Fibroblast of skin of left biceps (primary cell): ENCODE measurements at regions not wholly inside any gene's neighbourhood (a gene's known extent, or its start where the extent isn't known, plus 50 kb on each side); places are given as distances from the start of the nearest gene placed in this dataset.

Experiments used
- DNase-seq, 2 experiments: peaks; one replicate each; pipeline ENCODE4 v3.0.0-alpha.2; 2013; ENCODE audit warnings: low read depth in 2 of 2

DNA sequence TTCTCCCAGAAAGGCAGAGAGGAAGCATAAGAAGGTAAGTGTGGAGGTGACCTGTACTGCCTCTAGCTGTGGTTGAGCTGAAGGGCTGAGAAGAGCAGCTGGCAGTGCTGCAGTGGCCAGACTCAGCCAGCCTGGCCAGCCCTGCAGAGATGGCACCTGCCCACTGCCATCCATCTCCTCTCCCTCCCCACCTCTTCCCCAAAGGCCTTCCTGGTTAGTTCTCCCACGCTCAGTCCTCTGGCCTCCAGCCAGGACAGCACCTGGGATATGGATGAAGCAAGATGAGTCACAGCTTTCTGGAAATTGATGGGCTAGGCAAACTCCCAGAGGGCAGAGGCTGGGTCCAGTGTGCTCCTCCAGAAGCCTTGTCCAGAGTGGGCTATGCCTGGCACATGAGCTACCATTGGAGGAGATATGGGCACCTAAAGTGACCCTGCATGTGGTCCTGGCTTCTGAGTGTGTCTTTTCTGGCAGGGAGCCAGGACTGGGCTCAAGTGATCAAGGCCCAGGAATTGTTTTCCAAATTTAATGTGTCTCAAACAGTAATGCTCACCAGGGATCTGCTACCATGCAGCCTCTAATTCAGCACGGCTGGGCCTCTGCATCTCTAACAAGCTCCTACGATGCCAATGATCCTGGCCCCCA is 81.0 kb upstream of the CACUL1 start:
- DNase-seq = no peak

DNA sequence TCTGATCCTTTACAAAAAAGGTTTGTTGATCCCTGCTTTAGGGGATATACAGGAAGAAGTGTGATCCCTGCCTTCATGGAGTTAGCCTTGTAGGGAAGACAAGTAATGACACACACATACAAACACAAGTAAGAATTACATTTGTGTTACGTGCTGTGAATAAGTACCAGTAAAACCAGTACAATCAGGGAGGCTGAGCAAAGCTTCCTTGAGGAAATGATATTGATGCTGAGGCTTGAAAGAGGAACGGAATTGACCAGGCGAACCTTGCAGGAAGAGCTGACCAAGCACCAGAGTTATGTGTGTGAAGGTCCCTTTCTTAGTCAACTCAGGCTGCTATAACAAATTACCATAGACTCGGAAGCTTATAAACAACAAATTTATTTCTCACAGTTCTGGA is 83.6 kb upstream of the CACUL1 start:
- no peak for DNase-seq

DNA sequence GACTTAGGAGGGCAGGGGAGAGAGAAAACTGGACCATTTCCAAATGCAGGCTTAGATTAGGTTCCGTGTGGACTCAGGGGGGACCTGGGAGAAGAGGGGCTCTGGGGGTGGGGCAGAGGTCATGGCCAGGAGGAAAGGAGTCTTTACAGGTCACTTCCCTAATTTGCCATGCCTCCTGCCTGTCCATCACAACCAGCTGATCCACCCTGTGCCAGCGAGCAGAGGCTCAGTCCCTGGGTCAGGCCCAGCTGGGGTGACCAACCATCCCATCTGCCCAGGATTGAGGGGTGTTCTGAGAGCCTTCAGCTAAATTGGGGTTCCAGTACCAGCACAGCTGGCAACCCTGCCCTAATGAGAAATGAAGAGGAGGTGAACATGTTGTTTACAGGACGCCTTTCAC is 84.6 kb upstream of the CACUL1 start:
- DNase-seq = no peak

DNA sequence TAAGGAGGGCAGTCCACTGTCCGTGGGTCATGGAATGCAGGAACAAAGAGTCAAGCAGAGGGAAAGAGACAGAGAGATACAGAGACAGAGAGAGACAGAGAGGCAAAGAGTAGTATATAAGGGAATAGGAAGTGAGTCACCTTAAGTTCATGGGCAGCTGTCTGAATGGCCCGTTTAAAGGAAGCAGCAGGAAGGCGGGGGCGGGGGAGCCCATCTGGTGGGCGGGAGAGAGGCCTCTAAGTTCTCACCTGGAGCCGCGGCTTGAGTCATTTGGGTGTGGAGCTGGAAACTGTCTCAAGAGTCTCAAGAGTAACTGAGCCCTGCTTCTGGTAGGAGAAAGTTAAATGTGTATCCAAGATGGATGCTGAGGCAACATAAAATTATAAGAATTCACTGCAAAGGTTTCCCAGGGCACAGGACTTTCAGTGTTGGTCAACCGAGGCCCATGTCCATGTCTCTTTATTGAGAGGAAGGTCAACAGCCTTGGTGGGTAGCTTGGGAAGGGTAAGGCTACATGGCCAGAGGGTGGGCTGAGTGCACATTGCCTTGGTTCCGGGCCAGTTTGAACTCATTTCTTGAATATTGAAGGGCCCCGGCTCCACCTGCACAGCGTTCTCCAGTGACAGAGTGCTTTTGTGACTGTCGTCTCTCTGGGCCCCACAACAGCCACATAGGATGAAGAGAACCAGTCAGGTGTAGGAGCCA is 85.5 kb upstream of the CACUL1 start:
- DNase-seq = no peak

DNA sequence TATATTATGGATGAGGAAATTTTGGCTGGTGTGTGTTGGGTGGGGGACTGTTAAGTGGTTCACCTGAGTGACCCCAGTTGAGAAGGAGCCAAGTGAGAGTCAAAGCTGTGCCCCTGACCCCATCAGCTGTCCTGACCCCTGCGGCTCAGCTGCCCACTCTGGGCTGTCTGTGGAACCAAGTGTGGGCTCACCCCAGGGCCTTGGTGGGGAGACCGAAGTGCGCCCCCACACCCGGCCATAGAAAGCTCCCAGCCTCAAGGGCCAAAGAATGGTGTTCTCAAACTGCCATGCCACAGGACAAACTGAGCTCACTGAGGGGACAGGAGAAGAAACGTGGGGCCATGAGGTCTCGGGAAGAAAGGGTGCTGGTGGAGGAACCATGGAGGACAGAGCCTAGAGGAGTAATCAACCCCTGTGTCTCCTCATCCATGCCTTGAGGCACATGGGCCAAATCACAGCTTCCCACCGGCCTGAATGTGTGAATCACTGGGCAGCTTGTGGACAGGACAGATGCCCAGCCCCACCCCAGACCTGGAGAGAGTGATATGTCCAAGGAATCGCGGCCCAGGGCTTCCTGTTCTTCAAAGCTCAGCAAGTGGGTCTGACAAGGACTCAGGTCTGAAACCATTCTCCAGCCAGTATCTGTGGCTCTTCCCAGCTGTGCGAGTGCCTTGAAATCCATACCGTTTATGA is 86.2 kb upstream of the CACUL1 start:
- no peak for DNase-seq

DNA sequence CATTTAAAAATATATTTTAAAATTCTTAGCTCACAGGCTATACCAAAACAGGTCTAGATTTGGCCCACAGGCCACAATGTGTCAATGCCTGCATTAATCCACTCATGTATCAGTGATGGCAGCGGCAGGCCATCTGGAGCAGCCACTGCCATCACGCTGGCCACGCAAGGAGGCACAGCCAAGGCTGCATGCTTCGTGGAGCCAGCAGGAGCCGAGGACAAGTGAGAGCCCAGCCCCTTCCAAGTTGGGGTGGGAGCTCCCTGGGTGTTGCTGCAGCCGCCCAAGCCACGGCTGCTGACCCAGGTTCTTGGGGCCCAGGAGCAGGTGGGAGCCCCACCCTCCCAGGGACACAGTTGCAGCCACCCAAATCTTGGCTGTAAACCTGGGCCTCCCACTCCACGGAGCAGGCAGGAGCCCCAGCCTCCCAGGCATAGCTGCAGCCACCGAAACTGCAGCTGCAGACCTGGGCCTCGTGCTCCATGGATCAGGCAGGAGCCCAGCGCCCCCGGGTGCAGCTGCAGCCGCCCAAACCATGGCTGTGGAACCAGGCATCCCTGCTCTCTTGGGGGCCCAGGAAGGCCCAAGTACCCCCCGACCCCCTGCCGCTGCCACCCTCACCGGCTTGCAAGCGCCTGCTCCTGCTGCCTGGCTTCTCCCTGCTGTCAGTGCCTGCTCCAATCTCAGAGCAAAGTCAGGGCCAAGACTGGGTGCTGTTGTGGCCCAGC is 87.3 kb upstream of the CACUL1 start:
- no peak for DNase-seq

DNA sequence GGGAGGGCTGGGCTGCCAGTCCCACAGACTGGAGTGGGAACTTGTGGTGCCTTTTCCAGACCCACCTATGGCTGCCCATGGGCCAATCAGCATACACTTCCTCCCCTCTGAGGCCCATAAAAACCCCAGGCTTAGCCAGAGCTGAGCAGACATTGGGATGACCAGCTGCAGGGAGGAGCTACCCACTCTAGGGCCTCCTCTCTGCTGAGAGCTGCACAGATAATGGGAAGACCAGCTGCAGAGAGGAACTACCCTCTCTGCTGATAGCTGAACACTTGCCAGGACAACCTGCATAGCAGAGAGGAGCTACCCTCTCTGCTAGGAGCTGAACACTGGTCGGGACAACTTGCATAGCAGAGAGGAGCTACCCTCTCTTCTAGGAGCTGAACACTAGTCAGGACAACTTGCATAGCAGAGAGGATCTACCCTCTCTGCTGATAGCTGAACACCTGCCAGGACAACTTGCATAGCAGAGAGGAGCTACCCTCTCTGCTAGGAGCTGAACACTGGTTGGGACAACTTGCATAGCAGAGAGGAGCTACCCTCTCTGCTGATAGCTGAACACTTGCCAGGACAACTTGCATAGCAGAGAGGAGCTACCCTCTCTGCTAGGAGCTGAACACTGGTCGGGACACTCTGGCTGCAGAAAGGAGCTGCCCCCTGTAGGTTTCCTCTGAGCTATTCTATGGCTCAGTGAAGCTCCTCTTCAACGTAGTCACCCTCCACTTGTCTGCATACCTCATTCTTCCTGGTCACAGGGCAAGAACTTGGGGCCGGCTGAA is 88.3 kb upstream of the CACUL1 start:
- DNase-seq = no peak

DNA sequence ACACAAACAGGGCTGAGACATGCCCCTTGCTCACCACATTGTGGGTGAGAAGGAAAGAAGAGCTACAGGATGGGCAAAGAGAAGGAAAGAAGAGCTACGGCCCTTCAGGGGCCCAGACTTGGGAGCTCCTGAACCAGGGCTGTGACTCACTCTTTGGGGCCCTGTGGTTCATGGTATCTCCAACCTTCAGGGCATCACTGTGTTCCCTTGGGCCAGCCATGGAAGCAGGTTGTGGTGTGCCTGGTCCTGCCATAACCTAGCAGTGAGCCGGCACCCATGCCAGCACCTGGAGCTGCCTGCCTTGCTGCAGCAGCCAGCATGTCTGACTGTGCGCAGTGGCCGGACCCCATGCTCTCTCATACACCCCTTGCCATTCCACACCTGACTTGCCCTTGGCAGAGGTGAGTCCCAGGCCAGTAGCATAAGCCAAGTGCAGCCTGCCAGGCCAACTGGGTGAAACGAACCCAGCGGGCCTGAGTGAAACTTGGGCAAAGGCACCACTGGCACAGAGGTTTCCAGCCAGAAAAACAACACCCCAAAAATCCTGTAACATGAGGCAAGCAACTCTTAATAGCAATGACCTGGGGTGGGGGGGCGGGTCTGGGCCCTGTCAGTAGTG is 89.0 kb upstream of the CACUL1 start:
- no peak for DNase-seq

DNA sequence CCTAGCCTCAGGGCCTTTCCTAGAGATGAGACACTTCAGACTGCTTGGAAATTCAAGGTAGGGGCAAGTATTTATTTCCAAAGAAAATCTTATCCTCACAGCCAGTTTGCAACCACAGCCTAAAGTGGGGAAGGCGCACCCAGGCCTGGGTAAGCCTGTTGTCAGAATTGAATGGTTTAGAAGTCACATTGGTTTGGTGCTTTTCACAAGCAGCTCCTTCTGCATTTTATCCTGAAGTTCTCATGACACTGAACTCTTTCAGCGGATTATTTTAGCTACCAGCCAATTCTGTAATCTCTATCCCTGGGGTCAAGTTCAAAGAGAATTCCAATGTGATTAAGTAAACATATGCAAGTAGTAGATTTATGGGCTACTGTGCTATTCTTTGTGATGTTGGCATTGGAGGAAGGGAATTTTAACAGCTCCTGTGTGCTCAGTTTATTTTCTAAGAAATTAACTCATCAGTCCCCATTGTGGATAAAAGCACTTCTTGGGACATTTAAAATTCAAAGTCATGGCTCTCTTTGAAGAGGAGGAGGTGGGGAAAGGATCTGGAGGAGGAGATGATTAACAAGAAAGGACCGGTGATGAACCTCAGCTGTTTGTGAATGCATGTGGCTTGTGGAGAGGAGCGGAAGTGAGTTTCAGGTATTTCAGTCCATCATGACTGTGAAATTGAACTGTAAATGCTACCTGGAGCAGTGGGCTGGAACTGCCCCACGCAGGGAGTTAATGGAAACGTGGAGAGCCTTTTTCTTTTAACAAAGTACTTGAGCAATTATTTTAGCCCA is 90.2 kb upstream of the CACUL1 start:
- no peak for DNase-seq

DNA sequence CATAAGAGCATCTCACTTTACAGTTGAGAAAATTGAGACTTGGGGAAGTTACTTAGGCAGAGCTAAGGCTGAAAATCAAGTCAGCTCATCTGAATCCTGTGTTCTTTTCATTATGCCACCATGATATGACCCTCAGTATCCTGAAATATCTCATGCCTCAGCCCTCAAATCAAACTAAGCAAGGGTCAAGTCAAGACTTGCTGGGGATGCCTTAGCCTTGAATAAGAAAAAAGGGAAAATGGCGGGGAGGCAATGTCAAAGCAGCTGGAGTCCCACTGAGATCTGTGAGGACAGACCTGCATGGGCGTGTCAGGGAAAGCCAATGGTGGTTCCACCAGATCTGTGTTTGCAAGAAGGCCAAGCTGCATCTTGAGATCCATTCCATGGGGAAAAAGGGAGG is 91.0 kb upstream of the CACUL1 start:
- DNase-seq = no peak

DNA sequence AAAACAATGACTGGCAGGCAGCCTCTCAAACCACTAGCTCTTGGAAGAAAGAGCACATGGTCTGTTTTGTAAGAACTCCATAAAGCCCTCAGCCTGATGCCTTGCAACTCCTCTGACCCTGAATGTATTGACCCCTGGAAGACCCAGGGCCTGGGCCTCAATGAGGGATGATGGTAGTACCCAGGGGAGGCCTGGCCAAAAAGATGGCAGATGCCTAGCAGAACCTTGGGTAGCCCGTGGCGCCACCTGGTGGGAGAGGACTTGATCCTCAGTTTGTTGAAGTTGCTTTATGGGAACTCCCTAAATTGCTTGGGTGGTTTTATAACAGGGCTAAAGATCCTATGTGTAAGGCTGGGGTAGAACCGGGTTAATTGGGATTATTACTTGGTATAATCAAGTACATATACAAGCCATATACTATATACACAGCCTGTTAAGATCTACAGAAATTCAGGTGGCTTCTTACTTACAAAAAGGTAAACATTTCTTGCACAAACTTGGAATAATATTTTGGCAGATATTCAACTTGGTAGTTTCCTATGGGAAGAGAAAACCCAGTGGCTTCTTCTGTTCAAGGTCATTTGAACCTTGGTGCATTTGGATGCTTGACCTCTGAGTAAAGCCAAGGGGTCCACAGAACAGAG is 95.8 kb upstream of the CACUL1 start:
- DNase-seq = no peak

DNA sequence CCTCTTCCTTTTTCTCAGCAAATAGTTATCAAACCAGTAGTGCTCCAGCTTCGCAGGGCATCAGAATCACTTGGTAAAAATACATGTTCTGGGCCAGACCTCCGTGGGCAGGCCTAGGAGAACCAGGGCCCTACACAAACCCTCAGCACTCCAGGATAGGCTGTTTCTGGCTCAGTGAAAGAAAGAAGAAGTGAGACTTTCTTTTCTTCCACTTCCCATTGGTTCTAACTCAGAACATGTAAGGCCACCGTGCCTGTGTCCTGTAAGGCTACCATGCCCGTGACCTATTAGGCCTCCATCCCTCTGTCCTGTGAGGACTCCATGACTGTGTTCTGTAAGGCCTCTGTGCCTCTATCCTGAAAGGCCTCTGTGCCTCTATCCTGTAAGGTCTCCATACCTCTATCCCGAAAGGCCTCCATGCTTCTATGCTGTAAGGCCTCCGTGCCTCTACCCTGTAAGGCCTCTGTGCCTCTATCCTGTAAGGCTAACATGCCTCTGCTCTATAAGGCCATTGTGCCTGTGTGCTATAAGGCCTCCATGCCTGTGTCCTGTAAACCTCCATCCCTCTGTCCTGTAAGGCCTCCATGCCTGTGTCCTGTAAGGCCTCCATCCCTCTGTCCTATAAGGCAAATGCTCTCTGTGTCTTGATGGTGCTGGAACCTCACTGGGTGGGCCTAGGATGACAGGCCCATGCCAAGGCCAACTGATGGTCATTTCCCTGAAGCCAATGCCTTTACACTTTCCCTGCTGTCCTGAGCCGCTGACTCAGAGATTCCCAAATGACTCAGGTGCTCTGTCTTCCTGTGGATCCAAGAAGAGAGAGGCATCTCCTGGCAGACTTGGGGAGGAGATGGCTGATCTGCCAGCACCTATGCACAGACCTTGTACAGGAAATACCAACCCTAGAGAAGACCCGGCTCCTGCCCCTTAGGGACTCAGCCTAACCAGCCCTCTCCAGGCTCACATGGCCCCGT is 96.6 kb upstream of the CACUL1 start:
- no peak for DNase-seq

DNA sequence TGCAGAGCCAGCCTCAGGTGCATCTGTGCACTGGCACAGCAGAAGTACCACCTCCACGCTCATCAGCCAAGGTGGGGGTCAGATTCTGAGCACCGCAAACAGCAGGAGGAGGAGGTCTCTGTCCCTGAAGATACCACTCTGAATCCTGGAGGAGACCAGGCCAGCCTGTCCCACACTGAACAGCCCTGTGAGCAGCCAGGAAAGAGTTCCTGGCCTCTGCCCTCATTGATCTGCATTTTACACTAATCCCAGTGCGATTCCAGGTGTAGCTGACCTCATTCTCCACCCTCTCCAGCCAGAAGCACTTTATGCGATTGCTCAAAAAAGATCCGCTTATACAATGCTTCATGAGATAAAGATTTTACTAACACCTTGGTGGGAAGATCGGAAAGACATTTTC is 99.1 kb upstream of the CACUL1 start:
- DNase-seq = no peak

DNA sequence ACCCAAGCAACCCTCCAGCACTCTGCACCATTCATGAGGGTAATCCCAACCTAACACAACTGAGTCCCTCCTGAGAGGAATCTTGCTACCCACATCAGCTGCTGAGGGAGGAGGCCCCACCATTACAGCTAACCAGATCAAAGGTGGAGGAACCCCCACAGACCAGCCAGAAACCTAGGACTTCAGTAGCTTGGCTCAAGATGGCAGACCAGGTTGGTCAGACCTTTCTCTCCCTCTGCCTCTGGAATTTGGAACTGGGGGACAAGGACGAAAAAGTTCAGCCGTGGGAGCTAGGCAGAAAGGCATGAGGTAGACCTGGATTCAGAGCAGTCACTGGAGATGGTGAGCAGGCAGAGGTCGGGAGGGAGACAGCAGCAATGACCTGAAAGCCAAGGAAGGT is 101.3 kb upstream of the CACUL1 start:
- DNase-seq = no peak

DNA sequence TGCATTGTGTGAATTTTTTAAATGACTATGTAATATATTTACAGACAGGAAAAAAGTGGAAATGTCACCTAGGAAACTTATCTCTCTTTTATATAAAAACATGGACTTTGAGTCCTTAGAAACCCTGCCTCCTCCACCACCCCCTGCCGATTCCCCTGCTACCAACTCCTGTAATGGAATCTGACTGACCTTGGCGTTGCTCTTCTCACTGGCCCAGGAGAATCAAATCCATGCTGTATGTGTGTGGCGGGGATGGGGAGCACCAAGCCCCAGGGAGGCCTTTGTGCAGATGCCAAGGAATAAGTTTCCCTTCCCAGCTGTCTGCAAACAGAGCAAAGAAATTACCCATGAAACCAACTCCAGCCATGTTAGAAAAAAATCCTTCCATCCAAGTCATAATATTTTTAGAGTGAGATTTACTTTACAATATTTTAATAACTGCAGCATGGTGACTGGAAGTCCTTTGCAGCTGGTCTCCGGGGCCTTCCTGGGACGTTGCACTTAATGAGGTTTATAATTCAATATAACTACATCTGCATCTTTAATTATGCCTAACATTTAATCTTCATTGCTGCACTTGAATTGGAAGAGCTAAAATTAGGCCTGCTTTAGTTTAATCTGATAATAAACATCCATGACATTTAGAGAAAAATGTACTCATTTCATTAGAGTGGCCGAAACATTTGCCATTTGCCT is 111.4 kb upstream of the CACUL1 start:
- no peak for DNase-seq

DNA sequence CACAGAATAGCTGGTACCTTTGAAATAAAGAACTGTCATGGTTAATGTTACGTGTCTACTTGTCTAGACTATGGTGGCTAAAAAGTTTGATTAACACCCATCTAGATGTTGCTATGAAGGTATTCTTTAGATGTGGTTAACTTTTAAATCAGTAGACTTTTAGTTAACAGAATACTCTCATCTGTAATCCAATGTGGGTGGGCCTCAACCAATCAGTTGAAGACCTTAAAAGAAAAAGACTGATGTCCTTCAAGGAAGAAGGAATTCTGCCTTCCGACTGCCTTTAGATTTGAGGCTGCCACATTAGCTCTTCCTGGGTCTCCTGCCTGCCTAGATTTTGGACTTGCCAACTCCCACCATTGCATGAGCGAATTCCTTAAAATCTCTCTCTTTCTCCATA is 113.0 kb upstream of the CACUL1 start:
- DNase-seq = no peak

DNA sequence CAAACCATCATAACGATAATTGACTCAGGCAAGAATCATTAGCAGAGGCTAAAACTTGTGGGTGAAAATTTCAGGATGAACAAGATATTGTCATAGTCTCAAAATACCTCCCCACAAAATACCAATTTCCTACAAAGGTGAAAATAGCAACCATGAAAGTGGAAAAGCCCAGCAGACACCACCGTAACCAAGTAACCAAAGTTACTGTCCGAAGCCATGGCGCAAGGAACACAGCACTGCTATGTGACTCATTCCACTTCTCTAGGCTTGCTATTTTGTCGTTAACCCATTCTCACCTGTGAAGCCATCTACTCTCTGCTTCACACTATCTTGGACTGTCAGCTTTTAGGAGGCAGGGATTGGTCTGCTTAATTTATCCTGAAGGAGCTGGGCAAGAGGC is 113.8 kb upstream of the CACUL1 start:
- no peak for DNase-seq
